Tibial nerve (tissue), 3 donors: ENCODE measurements at regions not wholly inside any gene's neighbourhood (a gene's known extent, or its start where the extent isn't known, plus 50 kb on each side); places are given as distances from the start of the nearest gene placed in this dataset.

Experiments used
- POLR2A ChIP-seq, 2 donors: fragments of 450-650 bp; IDR thresholded peaks; one replicate each; pipeline ENCODE4 v1.6.1; 2017; ENCODE audit warnings: antibody characterized with exemption in 2 of 2, mild to moderate bottlenecking in 2 of 2, moderate library complexity in 2 of 2
- TF ChIP-seq, protein P1 (sequence below), 5 experiments: fragments of 200-600 bp in 3 of 5; fragments of 450-650 bp in 2 of 5; sonication (generic) in 3 of 5; IDR thresholded peaks; one replicate each; pipeline ENCODE4 v1.5.1; 2016 to 2019; ENCODE audit warnings: antibody characterized with exemption in 5 of 5, mild to moderate bottlenecking in 3 of 5, moderate library complexity in 2 of 5

DNA sequence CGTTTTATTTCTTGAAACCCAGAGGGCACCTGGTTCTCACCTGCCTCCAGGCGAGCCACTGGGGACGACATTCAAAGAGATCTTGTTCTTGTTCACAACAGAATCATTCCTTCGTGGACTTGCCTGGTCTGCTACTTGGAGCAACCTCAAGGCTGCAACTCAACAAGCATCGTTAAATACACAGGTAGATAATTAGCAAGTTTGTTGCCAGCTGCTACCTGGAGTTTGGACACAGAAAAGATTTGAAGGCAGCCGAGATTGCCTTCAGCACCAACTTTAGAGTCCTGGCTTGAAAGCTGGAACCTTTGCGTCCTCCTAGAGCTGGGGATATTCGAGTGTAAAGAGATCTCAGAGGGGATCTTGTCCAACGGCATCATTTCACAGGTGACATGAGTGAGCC is 89.6 kb upstream of the C7orf33 start:
- TF ChIP-seq, protein P1, sequence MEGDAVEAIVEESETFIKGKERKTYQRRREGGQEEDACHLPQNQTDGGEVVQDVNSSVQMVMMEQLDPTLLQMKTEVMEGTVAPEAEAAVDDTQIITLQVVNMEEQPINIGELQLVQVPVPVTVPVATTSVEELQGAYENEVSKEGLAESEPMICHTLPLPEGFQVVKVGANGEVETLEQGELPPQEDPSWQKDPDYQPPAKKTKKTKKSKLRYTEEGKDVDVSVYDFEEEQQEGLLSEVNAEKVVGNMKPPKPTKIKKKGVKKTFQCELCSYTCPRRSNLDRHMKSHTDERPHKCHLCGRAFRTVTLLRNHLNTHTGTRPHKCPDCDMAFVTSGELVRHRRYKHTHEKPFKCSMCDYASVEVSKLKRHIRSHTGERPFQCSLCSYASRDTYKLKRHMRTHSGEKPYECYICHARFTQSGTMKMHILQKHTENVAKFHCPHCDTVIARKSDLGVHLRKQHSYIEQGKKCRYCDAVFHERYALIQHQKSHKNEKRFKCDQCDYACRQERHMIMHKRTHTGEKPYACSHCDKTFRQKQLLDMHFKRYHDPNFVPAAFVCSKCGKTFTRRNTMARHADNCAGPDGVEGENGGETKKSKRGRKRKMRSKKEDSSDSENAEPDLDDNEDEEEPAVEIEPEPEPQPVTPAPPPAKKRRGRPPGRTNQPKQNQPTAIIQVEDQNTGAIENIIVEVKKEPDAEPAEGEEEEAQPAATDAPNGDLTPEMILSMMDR (IDR thresholded peaks at IDR 0.05) = no peak
- no peak for TF ChIP-seq POLR2A (IDR thresholded peaks at IDR 0.05)
